ENCODE measurements at regions not wholly inside any gene's neighbourhood (a gene's known extent, or its start where the extent isn't known, plus 50 kb on each side); places are given as distances from the start of the nearest gene placed in this dataset.

GRCh38 chr3:160125258-160125657 lies 100.0 kb upstream of the C3orf80 start:
- no peaks in the 10 kb centered on the region for H3K9me3 ChIP-seq (replicated peaks; ENCODE audit: control insufficient read depth, insufficient read depth, low read depth, low read length)
- CTCF ChIA-PET (ENCODE audit: low intra/inter-chr PET ratio), result no interaction called here
- H3K4me3 ChIP-seq, result no peak overlapping the region
- no peak overlapping the region for H3K4me2 ChIP-seq (ENCODE audit: insufficient read depth, low read length)
- H2AFZ ChIP-seq (ENCODE audit: low read depth, low read length), result no peak overlapping the region
- in situ Hi-C loops (cut with MboI), result no loop called here
- no peak overlapping the region for H3K9ac ChIP-seq (ENCODE audit: insufficient read depth in 1 of 2, low read depth in 2 of 2, low read length in 2 of 2)
- no peaks in the 10 kb centered on the region for H3K79me2 ChIP-seq (ENCODE audit: control insufficient read depth, insufficient read depth, low read length)
- DNase-seq (ENCODE audit: extremely low read depth in 1 of 4, low spot score in 3 of 4) (no peak), ATAC-seq (no peak), FAIRE-seq (no peak)
- BruUV-seq (replicated peaks), result no TSS peak
- H3K9me1 ChIP-seq (ENCODE audit: control insufficient read depth, insufficient read depth, low read length), result no peaks in the 10 kb centered on the region
- no peaks in the 10 kb centered on the region; the same call in 1 of the 2 replicates for H4K20me1 ChIP-seq (replicated peaks; ENCODE audit: control insufficient read depth, insufficient read depth, low read length)
- no peaks in the 10 kb centered on the region for H3K4me1 ChIP-seq (replicated peaks in 1 of 2; ENCODE audit: control insufficient read depth in 2 of 2, insufficient read depth in 2 of 2, low read length in 2 of 2)
- no peaks in the 10 kb centered on the region for H3K36me3 ChIP-seq (ENCODE audit: control insufficient read depth, insufficient read depth, low read length)
- 0% methylated on average over 2 of the region's 2 CpGs for WGBS (ENCODE audit: insufficient coverage, low coverage, missing lambda C conversion rate)
- POLR2A ChIA-PET, result no interaction called here
- H3K27me3 ChIP-seq (ENCODE audit: control insufficient read depth in 2 of 2, insufficient read depth in 2 of 2, low read length in 2 of 2), result 0 out of 5 replicates have a peak, but pooled peaks cover 0 to 3% of the 10 kb centered on the region in 2 experiments
- TF ChIP-seq TEAD1 (CRISPR knock-in tag; IDR thresholded peaks at IDR 0.05) (no peak), FOSL1 (tag; conservative IDR thresholded peaks at IDR 0.05) (no peak), CCAR2 (IDR thresholded peaks at IDR 0.05; ENCODE audit: low read depth, low read length) (no peak), TFAM (CRISPR knock-in tag; conservative IDR thresholded peaks at IDR 0.05) (no peak), ZNF282 (CRISPR knock-in tag; IDR thresholded peaks at IDR 0.05) (no peak), ZNF668 (CRISPR knock-in tag; IDR thresholded peaks at IDR 0.05) (no peak)
- no peak overlapping the region for H3K27ac ChIP-seq (ENCODE audit: extremely low read depth, low read depth, low read length)
- intact Hi-C loops (cut with micrococcal nuclease), result no loop called here

GRCh38 chr3:160126051-160126450 lies 99.2 kb upstream of the C3orf80 start:
- 2% methylated on average over 4 of the region's 4 CpGs for WGBS (ENCODE audit: insufficient coverage, low coverage, missing lambda C conversion rate)
- TF ChIP-seq NCOA1 (IDR thresholded peaks at IDR 0.05; ENCODE audit: low read depth) (no peak), E4F1 (CRISPR knock-in tag; IDR thresholded peaks at IDR 0.05; ENCODE audit: borderline replicate concordance) (no peak), EP400 (IDR thresholded peaks at IDR 0.05) (no peak), NFRKB (IDR thresholded peaks at IDR 0.05; ENCODE audit: low read depth) (no peak)

More at GRCh38 chr3:160126051-160126450, 99.2 kb upstream of the C3orf80 start:
- no peaks in the 10 kb centered on the region for H3K79me2 ChIP-seq (ENCODE audit: control insufficient read depth, insufficient read depth, low read length)
- intact Hi-C loops (cut with micrococcal nuclease) (no loop called here), in situ Hi-C loops (cut with MboI) (no loop called here)
- ChIA-PET CTCF (ENCODE audit: low intra/inter-chr PET ratio) (no interaction called here), POLR2A (no interaction called here)
- H3K4me3 ChIP-seq, result no peak overlapping the region
- H3K9ac ChIP-seq (ENCODE audit: insufficient read depth in 1 of 2, low read depth in 2 of 2, low read length in 2 of 2), result no peak overlapping the region
- BruUV-seq (replicated peaks), result no TSS peak
- no peaks in the 10 kb centered on the region for H3K9me1 ChIP-seq (ENCODE audit: control insufficient read depth, insufficient read depth, low read length)
- ATAC-seq (no peak), DNase-seq (ENCODE audit: extremely low read depth in 1 of 4, low spot score in 3 of 4) (no peak), FAIRE-seq (no peak)
- H2AFZ ChIP-seq (ENCODE audit: low read depth, low read length), result no peak overlapping the region
- no peak overlapping the region for H3K27ac ChIP-seq (ENCODE audit: extremely low read depth, low read depth, low read length)
- no peaks in the 10 kb centered on the region for H3K36me3 ChIP-seq (ENCODE audit: control insufficient read depth, insufficient read depth, low read length)
- H3K4me2 ChIP-seq (ENCODE audit: insufficient read depth, low read length), result no peak overlapping the region
- no peaks in the 10 kb centered on the region for H3K4me1 ChIP-seq (replicated peaks in 1 of 2; ENCODE audit: control insufficient read depth in 2 of 2, insufficient read depth in 2 of 2, low read length in 2 of 2)
- H3K9me3 ChIP-seq (replicated peaks; ENCODE audit: control insufficient read depth, insufficient read depth, low read depth, low read length), result no peaks in the 10 kb centered on the region
- 0 out of 5 replicates have a peak, but pooled peaks cover 0 to 3% of the 10 kb centered on the region in 2 experiments for H3K27me3 ChIP-seq (ENCODE audit: control insufficient read depth in 2 of 2, insufficient read depth in 2 of 2, low read length in 2 of 2)
- H4K20me1 ChIP-seq (replicated peaks; ENCODE audit: control insufficient read depth, insufficient read depth, low read length), result no peaks in the 10 kb centered on the region; the same call in 1 of the 2 replicates

All from K562 (cell line).